IMR-90 (cell line): ENCODE measurements at regions not wholly inside any gene's neighbourhood (a gene's known extent, or its start where the extent isn't known, plus 50 kb on each side); places are given as distances from the start of the nearest gene placed in this dataset.

Source experiments
- ATAC-seq: fragments of 200-7000 bp; cut with Tn5 transposase; 2 replicates; pipeline ENCODE4 v1.9.1; 2020; ENCODE audit warnings: low read depth, mild to moderate bottlenecking, moderate library complexity
- BruUV-seq: library from RNA; stranded (reverse); fragments of 400-500 nt; replicated peaks from 2 replicates; lab custom pipeline; 2021; lab: Mats Ljungman, UMichigan
- CTCF ChIA-PET: fragments of 300-600 bp; formaldehyde crosslinking; extraction: SDS; loops from one replicate; lab custom pipeline; 2021; ENCODE audit warnings: antibody characterized with exemption; lab: Yijun Ruan, JAX
- POLR2A ChIA-PET: fragments of 300-600 bp; sonication (Branson Sonifier 250); formaldehyde crosslinking; loops from one replicate; lab custom pipeline; 2022; ENCODE audit warnings: antibody characterized with exemption; ENCODE audit not compliant: unreplicated experiment; lab: Charles Lee
- DNase-seq: peaks from one replicate; pipeline ENCODE4 v3.0.0; 2013
- H2AFZ ChIP-seq: replicated peaks from 2 replicates; pipeline ENCODE3; 2013; ENCODE audit warnings: low read length, mild to moderate bottlenecking; ENCODE audit not compliant: poor library complexity
- H2AK5ac ChIP-seq: 2 replicates; pipeline ENCODE4 v1.6.1; 2013; ENCODE audit warnings: low read depth, low read length, inconsistent platforms
- H2AK9ac ChIP-seq: replicated peaks from 2 replicates; pipeline ENCODE3; 2013; ENCODE audit warnings: mild to moderate bottlenecking, low read depth, low read length, moderate library complexity; ENCODE audit not compliant: poor library complexity
- H2BK120ac ChIP-seq: 2 replicates; pipeline ENCODE4 v1.6.1; 2013; ENCODE audit warnings: low read depth, low read length, inconsistent platforms
- H2BK15ac ChIP-seq: 3 replicates; pipeline ENCODE4 v1.6.1; 2013; ENCODE audit warnings: low read depth, low read length, inconsistent platforms
- H2BK20ac ChIP-seq: 2 replicates; pipeline ENCODE4 v1.6.1; 2013; ENCODE audit warnings: low read depth, mild to moderate bottlenecking, inconsistent platforms, low read length, moderate library complexity
- H2BK5ac ChIP-seq: 2 replicates; pipeline ENCODE4 v1.6.1; 2013; ENCODE audit warnings: mild to moderate bottlenecking, low read depth, low read length, inconsistent platforms; ENCODE audit not compliant: poor library complexity, severe bottlenecking
- H3K14ac ChIP-seq: replicated peaks from 2 replicates; pipeline ENCODE4 v1.6.1; 2013; ENCODE audit warnings: low read depth, low read length, inconsistent platforms
- H3K18ac ChIP-seq: 2 replicates; pipeline ENCODE4 v1.6.1; 2013; ENCODE audit warnings: low read depth, low read length, control low read depth
- H3K23ac ChIP-seq: 2 replicates; pipeline ENCODE4 v1.6.1; 2013; ENCODE audit warnings: low read depth, low read length, inconsistent platforms
- H3K27ac ChIP-seq: 2 replicates; pipeline ENCODE4 v1.5.1; 2013; ENCODE audit warnings: mild to moderate bottlenecking, control low read depth, low read length; ENCODE audit not compliant: insufficient read depth
- H3K27me3 ChIP-seq: 2 replicates; pipeline ENCODE4 v1.6.1; 2013; ENCODE audit warnings: low read length; ENCODE audit not compliant: control insufficient read depth, insufficient read depth
- H3K36me3 ChIP-seq: 2 replicates; pipeline ENCODE4 v1.6.1; 2013; ENCODE audit warnings: low read length, mixed read lengths; ENCODE audit not compliant: control insufficient read depth, insufficient read depth
- H3K4ac ChIP-seq: 2 replicates; pipeline ENCODE4 v1.6.1; 2013; ENCODE audit warnings: low read depth, low read length, inconsistent platforms
- H3K4me1 ChIP-seq: 2 replicates; pipeline ENCODE4 v1.6.1; 2013; ENCODE audit warnings: low read length, mixed read lengths; ENCODE audit not compliant: control insufficient read depth, insufficient read depth
- H3K4me2 ChIP-seq: 2 replicates; pipeline ENCODE4 v1.6.1; 2013; ENCODE audit warnings: low read depth, mild to moderate bottlenecking, control low read depth, low read length, moderate library complexity
- H3K4me3 ChIP-seq: 2 replicates; pipeline ENCODE4 v1.5.1; 2013; ENCODE audit warnings: low read depth, mild to moderate bottlenecking, control low read depth, low read length, moderate library complexity; ENCODE audit not compliant: insufficient read depth
- H3K56ac ChIP-seq: 2 replicates; pipeline ENCODE4 v1.6.1; 2013; ENCODE audit warnings: low read length, inconsistent platforms; ENCODE audit not compliant: insufficient read depth; ENCODE audit errors: extremely low read depth
- H3K79me1 ChIP-seq, 2 experiments: 2 replicates each; pipeline ENCODE4 v1.6.1; 2013; ENCODE audit warnings: low read length in 2 of 2, inconsistent platforms in 1 of 2, low read depth in 1 of 2
- H3K9ac ChIP-seq: 2 replicates; pipeline ENCODE4 v1.6.1; 2013; ENCODE audit warnings: low read depth, low read length, control low read depth
- H3K9me1 ChIP-seq: 2 replicates; pipeline ENCODE4 v1.6.1; 2013; ENCODE audit warnings: low read length, inconsistent platforms; ENCODE audit not compliant: insufficient read depth
- H3K9me3 ChIP-seq: 2 replicates; pipeline ENCODE4 v1.6.1; 2013; ENCODE audit warnings: low read length; ENCODE audit not compliant: control insufficient read depth, insufficient read depth
- H4K20me1 ChIP-seq: 2 replicates; pipeline ENCODE4 v1.6.1; 2013; ENCODE audit warnings: low read length, inconsistent platforms; ENCODE audit not compliant: insufficient read depth
- H4K5ac ChIP-seq: 2 replicates; pipeline ENCODE4 v1.6.1; 2013; ENCODE audit warnings: mild to moderate bottlenecking, low read depth, low read length, control low read depth
- H4K8ac ChIP-seq, 2 experiments: 2 replicates each; pipeline ENCODE4 v1.6.1; 2013; ENCODE audit warnings: low read depth in 2 of 2, low read length in 2 of 2, control low read depth in 1 of 2, inconsistent platforms in 1 of 2
- H4K91ac ChIP-seq: 2 replicates; pipeline ENCODE4 v1.6.1; 2013; ENCODE audit warnings: low read depth, low read length, inconsistent platforms; ENCODE audit not compliant: insufficient read depth
- BHLHE40 ChIP-seq: fragments of 150-350 bp; IDR thresholded peaks from 2 replicates; pipeline ENCODE4 v1.6.1; 2016; ENCODE audit warnings: mild to moderate bottlenecking, low read depth, low read length
- CHD1 ChIP-seq: IDR thresholded peaks from 2 replicates; pipeline ENCODE4 v1.6.1; 2012; ENCODE audit warnings: low read depth, low read length, improper control_type of control experiment
- CTCF ChIP-seq: conservative IDR thresholded peaks from 2 replicates; pipeline ENCODE4 v1.5.1; 2012; ENCODE audit warnings: mild to moderate bottlenecking, low read depth, low read length, improper control_type of control experiment
- FOS ChIP-seq: fragments of 150-350 bp; IDR thresholded peaks from 2 replicates; pipeline ENCODE4 v1.6.1; 2016; ENCODE audit warnings: low read depth, low read length
- NFE2L2 ChIP-seq: fragments of 150-350 bp; IDR thresholded peaks from 2 replicates; pipeline ENCODE4 v1.6.1; 2016; ENCODE audit warnings: low read depth, mild to moderate bottlenecking, low read length
- POLR2A ChIP-seq: IDR thresholded peaks from 2 replicates; pipeline ENCODE4 v1.6.1; 2012; ENCODE audit warnings: mild to moderate bottlenecking, low read depth, low read length
- RAD21 ChIP-seq: IDR thresholded peaks from 2 replicates; pipeline ENCODE4 v1.6.1; 2012; ENCODE audit warnings: low read length, improper control_type of control experiment
- RCOR1 ChIP-seq: IDR thresholded peaks from 2 replicates; pipeline ENCODE4 v1.6.1; 2012; ENCODE audit warnings: mild to moderate bottlenecking, low read length, improper control_type of control experiment; ENCODE audit not compliant: insufficient replicate concordance
- SMC3 ChIP-seq: fragments of 150-350 bp; IDR thresholded peaks from 2 replicates; pipeline ENCODE4 v1.6.1; 2016; ENCODE audit warnings: low read depth, mild to moderate bottlenecking, antibody characterized with exemption, low read length, moderate library complexity
- dilution Hi-C: fragments of 300-500 bp; cut with HindIII; formaldehyde crosslinking; loops from one replicate; pipeline ENCODE4 v1.14.3; 2018; ENCODE audit warnings: low sequenced_read_pairs; ENCODE audit not compliant: unreplicated experiment
- in situ Hi-C: fragments of 300-500 bp; cut with MboI; formaldehyde crosslinking; loops from 3 replicates; pipeline ENCODE4 v1.14.3; 2019; ENCODE audit warnings: low sequenced_read_pairs, inconsistent platforms, mixed read lengths
- intact Hi-C: fragments of 100-400 bp; cut with micrococcal nuclease; formaldehyde crosslinking; loops from 2 replicates; pipeline ENCODE4 v1.10.0; 2022

GRCh38 chr6:15008269-15008668 is 237.6 kb upstream of the JARID2 start:
- no peak overlapping the region for H3K18ac ChIP-seq
- no TSS peak for BruUV-seq
- H3K56ac ChIP-seq = no peak overlapping the region
- H2BK15ac ChIP-seq = no peak overlapping the region
- no peak overlapping the region for H3K23ac ChIP-seq
- no peak overlapping the region for H3K4me2 ChIP-seq
- no peak overlapping the region for H2BK20ac ChIP-seq
- no peaks in the 10 kb centered on the region for H4K20me1 ChIP-seq
- intact Hi-C loops = no loop called here
- no peak overlapping the region for H3K27ac ChIP-seq
- H3K36me3 ChIP-seq = no peaks in the 10 kb centered on the region
- no peak overlapping the region for H4K5ac ChIP-seq
- no peak overlapping the region for H2AK9ac ChIP-seq
- ChIA-PET CTCF (interaction anchor here (0.5 kb wide), 1 partner anchor 118 kb away, joined by 3 read pairs; no protein-coding TSS in a partner anchor), POLR2A (no interaction called here)
- no peak overlapping the region for H4K91ac ChIP-seq
- H3K4ac ChIP-seq = no peak overlapping the region
- H2BK5ac ChIP-seq = no peak overlapping the region
- H3K9me3 ChIP-seq = peaks cover 7% of the 10 kb centered on the region
- no peak for DNase-seq
- H2AK5ac ChIP-seq = no peak overlapping the region
- H3K4me3 ChIP-seq = no peak overlapping the region
- peaks cover 2% of the 10 kb centered on the region; the same call in 1 of the 2 replicates for H3K27me3 ChIP-seq
- ATAC-seq = no peak
- H3K9me1 ChIP-seq = no peaks in the 10 kb centered on the region; the same call in 1 of the 2 replicates
- no peak overlapping the region for H3K14ac ChIP-seq
- in situ Hi-C loops = no loop called here
- no peak overlapping the region for H2AFZ ChIP-seq
- TF ChIP-seq NFE2L2 (no peak), RCOR1 (no peak), CTCF (no peak), SMC3 (no peak), RAD21 (no peak), BHLHE40 (no peak), CHD1 (no peak), POLR2A (no peak), FOS (no peak)
- no peaks in the 10 kb centered on the region for H3K4me1 ChIP-seq
- no peaks in the 10 kb centered on the region for H3K79me1 ChIP-seq
- no peak overlapping the region for H3K9ac ChIP-seq
- dilution Hi-C loops = no loop called here
- no peak overlapping the region for H2BK120ac ChIP-seq
- no peak overlapping the region for H4K8ac ChIP-seq
